Body of pancreas (tissue), 4 donors: ENCODE measurements at regions not wholly inside any gene's neighbourhood (a gene's known extent, or its start where the extent isn't known, plus 50 kb on each side); places are given as distances from the start of the nearest gene placed in this dataset.

Experiments used
- POLR2A ChIP-seq, 3 donors: fragments of 450-650 bp; IDR thresholded peaks; one replicate each; pipeline ENCODE4 v1.6.1; 2016; ENCODE audit warnings: antibody characterized with exemption in 3 of 3, mild to moderate bottlenecking in 2 of 3
- TF ChIP-seq, protein P1 (sequence below), 7 experiments: fragments of 450-650 bp in 4 of 7; fragments of 200-600 bp in 3 of 7; sonication (generic) in 3 of 7; IDR thresholded peaks; one replicate each; pipeline ENCODE4 v1.5.1; 2016 to 2019; ENCODE audit warnings: antibody characterized with exemption in 7 of 7

GRCh38 chr17:63040816-63041215 lies 74.8 kb downstream of the TANC2 start:
- no peak for TF ChIP-seq POLR2A (IDR thresholded peaks at IDR 0.05)
- TF ChIP-seq, protein P1, sequence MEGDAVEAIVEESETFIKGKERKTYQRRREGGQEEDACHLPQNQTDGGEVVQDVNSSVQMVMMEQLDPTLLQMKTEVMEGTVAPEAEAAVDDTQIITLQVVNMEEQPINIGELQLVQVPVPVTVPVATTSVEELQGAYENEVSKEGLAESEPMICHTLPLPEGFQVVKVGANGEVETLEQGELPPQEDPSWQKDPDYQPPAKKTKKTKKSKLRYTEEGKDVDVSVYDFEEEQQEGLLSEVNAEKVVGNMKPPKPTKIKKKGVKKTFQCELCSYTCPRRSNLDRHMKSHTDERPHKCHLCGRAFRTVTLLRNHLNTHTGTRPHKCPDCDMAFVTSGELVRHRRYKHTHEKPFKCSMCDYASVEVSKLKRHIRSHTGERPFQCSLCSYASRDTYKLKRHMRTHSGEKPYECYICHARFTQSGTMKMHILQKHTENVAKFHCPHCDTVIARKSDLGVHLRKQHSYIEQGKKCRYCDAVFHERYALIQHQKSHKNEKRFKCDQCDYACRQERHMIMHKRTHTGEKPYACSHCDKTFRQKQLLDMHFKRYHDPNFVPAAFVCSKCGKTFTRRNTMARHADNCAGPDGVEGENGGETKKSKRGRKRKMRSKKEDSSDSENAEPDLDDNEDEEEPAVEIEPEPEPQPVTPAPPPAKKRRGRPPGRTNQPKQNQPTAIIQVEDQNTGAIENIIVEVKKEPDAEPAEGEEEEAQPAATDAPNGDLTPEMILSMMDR (IDR thresholded peaks at IDR 0.05): no peak
